Right atrium auricular region (tissue), 2 donors: ENCODE measurements at regions not wholly inside any gene's neighbourhood (a gene's known extent, or its start where the extent isn't known, plus 50 kb on each side); places are given as distances from the start of the nearest gene placed in this dataset.

Experiments
- DNase-seq: peaks from one replicate; pipeline ENCODE4 v3.0.0-alpha.2; 2019; ENCODE audit warnings: low spot score
- H3K27ac ChIP-seq, 2 donors: fragments of 200-600 bp; sonication (generic); 1 replicate in 1 of 2; 2 replicates in 1 of 2; pipeline ENCODE4 v1.5.1; 2016 to 2019
- H3K27me3 ChIP-seq, 2 donors: fragments of 200-600 bp; sonication (generic); one replicate each; pipeline versions ENCODE4 v1.5.1 to v1.6.0; 2017 to 2019
- H3K36me3 ChIP-seq: fragments of 200-600 bp; sonication (generic); one replicate; pipeline ENCODE4 v1.5.1; 2016
- H3K4me1 ChIP-seq, 2 donors: fragments of 200-600 bp; sonication (generic); one replicate each; pipeline versions ENCODE4 v1.5.1 to v1.6.0; 2017 to 2019
- H3K4me3 ChIP-seq, 2 donors: fragments of 200-600 bp; sonication (generic); 1 replicate in 1 of 2; 2 replicates in 1 of 2; pipeline ENCODE4 v1.5.1; 2017 to 2019; ENCODE audit warnings: mild to moderate bottlenecking in 1 of 2, moderate library complexity in 1 of 2
- H3K9me3 ChIP-seq, 2 donors: fragments of 200-600 bp; sonication (generic); one replicate each; pipeline ENCODE4 v1.5.1; 2019
- TF ChIP-seq, protein P1 (sequence below), 2 donors: fragments of 200-600 bp; sonication (generic); IDR thresholded peaks; one replicate each; pipeline ENCODE4 v1.5.1; 2019; ENCODE audit warnings: antibody characterized with exemption in 2 of 2

DNA sequence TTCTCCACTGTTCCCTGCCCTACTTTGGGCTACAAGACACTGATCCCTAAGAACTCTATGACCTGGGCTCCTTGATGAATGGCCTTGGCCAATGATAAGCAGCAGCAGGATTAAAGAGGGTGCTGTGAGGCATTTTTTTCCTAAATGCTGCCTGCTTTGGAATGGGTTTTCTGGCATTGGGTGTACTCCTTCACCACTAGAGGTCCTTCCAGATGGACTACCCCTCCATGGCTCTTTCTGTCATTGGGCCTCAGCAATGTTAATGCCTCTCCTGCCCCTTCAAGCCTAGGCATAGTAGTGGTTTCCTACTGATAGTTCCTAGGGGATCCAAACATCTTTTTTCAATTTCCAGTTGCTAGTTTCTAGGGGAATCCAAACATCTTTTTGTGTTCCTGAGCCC, 319.3 kb upstream of the RPS23 start:
- Histone ChIP-seq H3K27me3 (no peaks in the 10 kb centered on the region), H3K9me3 (no peaks in the 10 kb centered on the region), H3K36me3 (no peaks in the 10 kb centered on the region), H3K27ac (no peak overlapping the region), H3K4me1 (no peaks in the 10 kb centered on the region), H3K4me3 (no peak overlapping the region)
- TF ChIP-seq, protein P1, sequence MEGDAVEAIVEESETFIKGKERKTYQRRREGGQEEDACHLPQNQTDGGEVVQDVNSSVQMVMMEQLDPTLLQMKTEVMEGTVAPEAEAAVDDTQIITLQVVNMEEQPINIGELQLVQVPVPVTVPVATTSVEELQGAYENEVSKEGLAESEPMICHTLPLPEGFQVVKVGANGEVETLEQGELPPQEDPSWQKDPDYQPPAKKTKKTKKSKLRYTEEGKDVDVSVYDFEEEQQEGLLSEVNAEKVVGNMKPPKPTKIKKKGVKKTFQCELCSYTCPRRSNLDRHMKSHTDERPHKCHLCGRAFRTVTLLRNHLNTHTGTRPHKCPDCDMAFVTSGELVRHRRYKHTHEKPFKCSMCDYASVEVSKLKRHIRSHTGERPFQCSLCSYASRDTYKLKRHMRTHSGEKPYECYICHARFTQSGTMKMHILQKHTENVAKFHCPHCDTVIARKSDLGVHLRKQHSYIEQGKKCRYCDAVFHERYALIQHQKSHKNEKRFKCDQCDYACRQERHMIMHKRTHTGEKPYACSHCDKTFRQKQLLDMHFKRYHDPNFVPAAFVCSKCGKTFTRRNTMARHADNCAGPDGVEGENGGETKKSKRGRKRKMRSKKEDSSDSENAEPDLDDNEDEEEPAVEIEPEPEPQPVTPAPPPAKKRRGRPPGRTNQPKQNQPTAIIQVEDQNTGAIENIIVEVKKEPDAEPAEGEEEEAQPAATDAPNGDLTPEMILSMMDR (IDR thresholded peaks at IDR 0.05), result no peak
- no peak for DNase-seq

DNA sequence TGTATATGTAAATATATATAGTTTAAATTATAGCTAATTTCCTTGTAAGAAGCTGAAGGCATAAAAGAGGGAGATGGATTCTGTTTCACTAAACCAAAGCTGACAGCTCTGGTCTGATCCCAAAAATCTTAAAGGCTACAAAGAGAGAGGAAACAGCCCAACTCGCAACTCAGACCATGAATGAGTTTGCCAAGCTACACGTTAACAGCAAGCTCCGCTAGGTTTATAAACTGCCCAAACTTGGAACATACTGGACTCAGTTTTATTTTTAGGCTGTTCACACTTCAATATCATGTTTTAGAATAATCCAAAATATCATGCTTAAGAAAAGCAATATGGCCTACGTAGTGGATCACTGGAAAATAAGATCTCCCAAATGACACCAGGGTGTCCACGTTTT, 318.3 kb upstream of the RPS23 start:
- H3K27ac ChIP-seq, result no peak overlapping the region
- H3K4me1 ChIP-seq, result no peaks in the 10 kb centered on the region

GRCh38 chr5:82595113-82595512, 317.0 kb upstream of the RPS23 start:
- no peak overlapping the region for H3K27ac ChIP-seq

More for the DNA sequence above, 318.3 kb upstream of the RPS23 start:
- no peak overlapping the region for H3K4me3 ChIP-seq
- H3K9me3 ChIP-seq, result no peaks in the 10 kb centered on the region
- no peaks in the 10 kb centered on the region for H3K27me3 ChIP-seq
- no peak for DNase-seq
- TF ChIP-seq, protein P1 (IDR thresholded peaks at IDR 0.05), result no peak
- H3K36me3 ChIP-seq, result no peaks in the 10 kb centered on the region

DNA sequence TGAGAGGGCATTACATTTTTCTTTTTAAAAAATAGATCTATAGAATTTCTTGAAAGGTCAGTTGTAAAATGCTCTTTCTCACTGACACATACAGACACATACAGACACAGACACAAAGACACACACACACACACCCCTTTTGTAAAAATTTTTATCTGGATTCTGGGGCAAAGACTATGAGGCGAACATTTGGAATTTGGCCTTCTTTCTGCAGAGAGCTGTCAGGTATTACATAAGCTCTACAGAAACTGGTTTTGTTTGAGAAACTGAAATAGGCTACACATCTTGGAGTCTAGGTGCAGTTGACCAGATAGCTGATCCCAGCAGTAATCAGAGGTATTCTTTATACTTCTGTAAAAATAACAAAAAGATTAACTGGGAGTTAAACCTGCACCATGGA, 315.9 kb upstream of the RPS23 start:
- TF ChIP-seq, protein P1 (IDR thresholded peaks at IDR 0.05), result no peak
- H3K27ac ChIP-seq, result no peak overlapping the region
- DNase-seq, result no peak
- peaks cover 0 to 10% of the 10 kb centered on the region in 2 donors for H3K9me3 ChIP-seq
- H3K36me3 ChIP-seq, result no peaks in the 10 kb centered on the region
- H3K27me3 ChIP-seq, result no peaks in the 10 kb centered on the region
- no peaks in the 10 kb centered on the region for H3K4me1 ChIP-seq
- no peak overlapping the region for H3K4me3 ChIP-seq

More at GRCh38 chr5:82595113-82595512, 317.0 kb upstream of the RPS23 start:
- no peak for DNase-seq
- H3K36me3 ChIP-seq, result no peaks in the 10 kb centered on the region
- H3K27me3 ChIP-seq, result no peaks in the 10 kb centered on the region
- peaks cover 0 to 9% of the 10 kb centered on the region in 2 donors for H3K9me3 ChIP-seq
- no peaks in the 10 kb centered on the region for H3K4me1 ChIP-seq
- no peak overlapping the region for H3K4me3 ChIP-seq
- TF ChIP-seq, protein P1 (IDR thresholded peaks at IDR 0.05), result no peak

DNA sequence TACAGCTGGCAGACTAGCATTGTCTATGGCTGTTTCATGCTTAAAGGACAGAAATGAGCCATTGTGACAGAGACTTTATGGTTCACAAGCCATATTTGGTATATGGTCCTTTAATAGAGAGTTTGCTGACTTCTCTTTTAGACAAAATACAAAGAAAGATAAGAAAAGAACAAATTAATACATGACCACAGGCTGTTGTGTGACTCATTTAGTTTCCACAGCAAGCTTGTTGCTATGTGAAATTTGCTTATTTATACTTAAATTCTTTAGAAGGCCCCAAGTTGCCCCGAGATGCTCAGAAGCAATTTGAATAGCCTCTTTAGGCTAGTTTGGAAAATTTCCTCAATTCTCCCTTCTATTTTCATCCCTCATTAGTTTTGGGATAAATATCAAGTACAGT, 315.3 kb upstream of the RPS23 start:
- no peaks in the 10 kb centered on the region for H3K36me3 ChIP-seq
- no peak overlapping the region for H3K27ac ChIP-seq
- no peak overlapping the region for H3K4me3 ChIP-seq
- H3K9me3 ChIP-seq, result peaks cover 0 to 10% of the 10 kb centered on the region in 2 donors
- no peaks in the 10 kb centered on the region for H3K27me3 ChIP-seq
- DNase-seq, result no peak
- H3K4me1 ChIP-seq, result no peaks in the 10 kb centered on the region
- TF ChIP-seq, protein P1 (IDR thresholded peaks at IDR 0.05), result no peak

DNA sequence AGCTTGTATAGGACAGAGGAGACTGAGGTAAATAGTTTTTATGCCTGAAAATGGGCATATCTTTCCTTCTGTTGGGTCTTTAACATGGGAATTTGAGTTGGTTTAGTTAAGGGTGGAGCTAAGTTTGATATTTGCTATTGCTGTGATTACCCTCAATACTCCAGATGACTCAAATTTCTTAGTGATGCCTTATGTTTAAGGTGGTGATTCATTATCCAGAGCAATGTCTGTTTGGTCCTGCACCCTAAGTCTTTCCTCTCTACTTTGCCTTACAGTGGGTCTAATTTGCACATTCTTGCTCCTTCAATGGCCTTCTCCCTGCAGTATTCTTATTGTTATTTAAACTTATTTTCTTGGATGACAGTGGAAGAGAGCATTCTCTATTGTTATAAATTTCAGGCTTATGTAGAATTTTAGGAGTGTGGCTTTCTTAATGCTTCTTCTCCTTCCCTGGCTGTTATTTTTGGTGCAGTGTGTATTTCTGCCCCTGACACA, 312.9 kb upstream of the RPS23 start:
- TF ChIP-seq, protein P1 (IDR thresholded peaks at IDR 0.05), result no peak
- H3K4me1 ChIP-seq, result no peaks in the 10 kb centered on the region

More for the DNA sequence above, 312.9 kb upstream of the RPS23 start:
- Histone ChIP-seq H3K27me3 (no peaks in the 10 kb centered on the region), H3K36me3 (no peaks in the 10 kb centered on the region), H3K27ac (no peak overlapping the region), H3K4me3 (no peak overlapping the region), H3K9me3 (peaks cover 0 to 10% of the 10 kb centered on the region in 2 donors)
- DNase-seq, result no peak
